Mesothelial cell of epicardium (in vitro differentiated cells): ENCODE measurements at regions not wholly inside any gene's neighbourhood (a gene's known extent, or its start where the extent isn't known, plus 50 kb on each side); places are given as distances from the start of the nearest gene placed in this dataset.

Experiments used
- DNase-seq, 2 experiments: peaks; one replicate each; pipeline ENCODE4 v3.0.0; 2021; ENCODE audit warnings: low spot score in 2 of 2; ENCODE audit not compliant: unreplicated experiment in 2 of 2
- H3K27ac Mint-ChIP-seq: 2 replicates; pipeline ENCODE4 v1.8.0; 2021; ENCODE audit warnings: mixed read lengths
- H3K27me3 Mint-ChIP-seq: 2 replicates; pipeline ENCODE4 v1.8.0; 2021; ENCODE audit warnings: low read depth, mixed read lengths
- H3K36me3 Mint-ChIP-seq: 2 replicates; pipeline ENCODE4 v1.8.0; 2021; ENCODE audit warnings: mixed read lengths
- H3K4me1 Mint-ChIP-seq: 2 replicates; pipeline ENCODE4 v1.8.0; 2021; ENCODE audit warnings: mixed read lengths
- H3K4me3 Mint-ChIP-seq: 2 replicates; pipeline ENCODE4 v1.8.0; 2021; ENCODE audit warnings: mild to moderate bottlenecking, moderate library complexity, mixed read lengths
- H3K9me3 Mint-ChIP-seq: 2 replicates; pipeline ENCODE4 v1.8.0; 2021; ENCODE audit warnings: mixed read lengths
- TF ChIP-seq, protein P1 (sequence below): fragments of 200-600 bp; sonication (generic); IDR thresholded peaks from one replicate; pipeline ENCODE4 v1.5.0; 2021; ENCODE audit warnings: antibody characterized with exemption; ENCODE audit not compliant: unreplicated experiment

GRCh38 chr19:27929399-27929798, 1283.6 kb downstream of the UQCRFS1 start:
- TF ChIP-seq, protein P1, sequence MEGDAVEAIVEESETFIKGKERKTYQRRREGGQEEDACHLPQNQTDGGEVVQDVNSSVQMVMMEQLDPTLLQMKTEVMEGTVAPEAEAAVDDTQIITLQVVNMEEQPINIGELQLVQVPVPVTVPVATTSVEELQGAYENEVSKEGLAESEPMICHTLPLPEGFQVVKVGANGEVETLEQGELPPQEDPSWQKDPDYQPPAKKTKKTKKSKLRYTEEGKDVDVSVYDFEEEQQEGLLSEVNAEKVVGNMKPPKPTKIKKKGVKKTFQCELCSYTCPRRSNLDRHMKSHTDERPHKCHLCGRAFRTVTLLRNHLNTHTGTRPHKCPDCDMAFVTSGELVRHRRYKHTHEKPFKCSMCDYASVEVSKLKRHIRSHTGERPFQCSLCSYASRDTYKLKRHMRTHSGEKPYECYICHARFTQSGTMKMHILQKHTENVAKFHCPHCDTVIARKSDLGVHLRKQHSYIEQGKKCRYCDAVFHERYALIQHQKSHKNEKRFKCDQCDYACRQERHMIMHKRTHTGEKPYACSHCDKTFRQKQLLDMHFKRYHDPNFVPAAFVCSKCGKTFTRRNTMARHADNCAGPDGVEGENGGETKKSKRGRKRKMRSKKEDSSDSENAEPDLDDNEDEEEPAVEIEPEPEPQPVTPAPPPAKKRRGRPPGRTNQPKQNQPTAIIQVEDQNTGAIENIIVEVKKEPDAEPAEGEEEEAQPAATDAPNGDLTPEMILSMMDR = no peak
- Mint-ChIP-seq H3K4me1 (no peaks in the 10 kb centered on the region), H3K4me3 (no peak overlapping the region), H3K36me3 (no peaks in the 10 kb centered on the region), H3K27me3 (no peaks in the 10 kb centered on the region), H3K27ac (no peak overlapping the region), H3K9me3 (peaks cover 80% of the 10 kb centered on the region)
- DNase-seq = no peak

GRCh38 chr19:27925202-27925601, 1287.7 kb downstream of the UQCRFS1 start:
- H3K9me3 Mint-ChIP-seq = peaks cover 80% of the 10 kb centered on the region
- no peaks in the 10 kb centered on the region for H3K27me3 Mint-ChIP-seq
- no peak overlapping the region for H3K4me3 Mint-ChIP-seq
- no peak for DNase-seq
- TF ChIP-seq, protein P1 = no peak
- no peaks in the 10 kb centered on the region for H3K4me1 Mint-ChIP-seq
- no peaks in the 10 kb centered on the region for H3K36me3 Mint-ChIP-seq
- no peak overlapping the region for H3K27ac Mint-ChIP-seq

GRCh38 chr19:27922970-27923369, 1290.0 kb downstream of the UQCRFS1 start:
- TF ChIP-seq, protein P1 = no peak
- H3K27ac Mint-ChIP-seq = no peak overlapping the region
- no peaks in the 10 kb centered on the region for H3K36me3 Mint-ChIP-seq
- no peak overlapping the region for H3K4me3 Mint-ChIP-seq
- no peaks in the 10 kb centered on the region for H3K27me3 Mint-ChIP-seq
- no peak for DNase-seq
- no peaks in the 10 kb centered on the region for H3K4me1 Mint-ChIP-seq
- peaks cover 78% of the 10 kb centered on the region for H3K9me3 Mint-ChIP-seq

- Mint-ChIP-seq H3K4me1 (no peaks in the 10 kb centered on the region), H3K27ac (no peak overlapping the region), H3K4me3 (no peak overlapping the region), H3K27me3 (no peaks in the 10 kb centered on the region), H3K36me3 (no peaks in the 10 kb centered on the region), H3K9me3 (peaks cover 70% of the 10 kb centered on the region)
- TF ChIP-seq, protein P1 = no peak
- no peak for DNase-seq
Measured at GRCh38 chr19:27920774-27921173, 1292.2 kb downstream of the UQCRFS1 start.

DNA sequence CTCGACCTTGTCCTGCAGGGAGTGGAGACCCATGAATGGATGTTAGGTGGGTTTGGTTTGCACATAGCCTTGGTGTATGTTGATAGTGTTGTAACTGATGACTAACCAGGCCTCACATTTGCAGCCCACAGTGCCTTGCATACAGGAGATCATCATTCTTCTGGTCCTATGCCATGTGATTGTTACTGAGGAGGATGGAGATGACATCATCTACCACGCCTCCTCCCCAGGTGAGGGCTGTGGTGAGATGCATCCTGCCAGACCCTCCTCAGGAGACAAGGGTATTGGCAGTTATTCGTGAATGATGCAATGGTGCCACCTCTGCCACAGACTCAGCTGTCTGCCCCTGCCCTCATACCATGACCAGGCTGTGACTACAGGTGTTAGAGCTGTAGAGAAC, 1294.1 kb downstream of the UQCRFS1 start:
- H3K27me3 Mint-ChIP-seq = no peaks in the 10 kb centered on the region
- TF ChIP-seq, protein P1 = no peak
- DNase-seq = no peak
- H3K36me3 Mint-ChIP-seq = no peaks in the 10 kb centered on the region
- no peaks in the 10 kb centered on the region for H3K4me1 Mint-ChIP-seq
- H3K4me3 Mint-ChIP-seq = no peak overlapping the region
- H3K9me3 Mint-ChIP-seq = peaks cover 65% of the 10 kb centered on the region
- no peak overlapping the region for H3K27ac Mint-ChIP-seq
